ENCODE measurements at regions not wholly inside any gene's neighbourhood (a gene's known extent, or its start where the extent isn't known, plus 50 kb on each side); places are given as distances from the start of the nearest gene placed in this dataset.

- TF ChIP-seq RCOR1 (IDR thresholded peaks at IDR 0.05; ENCODE audit: low read depth, low read length), result no peak
- TF ChIP-seq POLR2A (IDR thresholded peaks at IDR 0.05; ENCODE audit: low read length), result no peak
- TF ChIP-seq CTCF (IDR thresholded peaks at IDR 0.05), result no peak
- no peak for TF ChIP-seq EP300 (IDR thresholded peaks at IDR 0.05)
- TF ChIP-seq HES2 (IDR thresholded peaks at IDR 0.05), result no peak
- TF ChIP-seq CBX8 (IDR thresholded peaks at IDR 0.05), result no peak
- no peak for TF ChIP-seq MAX (IDR thresholded peaks at IDR 0.05)
- TF ChIP-seq PBX3 (IDR thresholded peaks at IDR 0.05), result no peak
- no peak for TF ChIP-seq POLR2AphosphoS2 (conservative IDR thresholded peaks at IDR 0.05; ENCODE audit: low read length)
- no peak for TF ChIP-seq SREBF2 (IDR thresholded peaks at IDR 0.05)
Measured at GRCh38 chr5:84869675-84870074, 485.0 kb upstream of the EDIL3 start.
